ENCODE measurements at regions not wholly inside any gene's neighbourhood (a gene's known extent, or its start where the extent isn't known, plus 50 kb on each side); places are given as distances from the start of the nearest gene placed in this dataset.
"Not testable (repeated sequence)": the region's sequence is repeated elsewhere in the genome, so short reads cannot be mapped to it uniquely, and the experiment has no call there.

GRCh38 chr15:87752250-87752951 is 504.1 kb downstream of the NTRK3 start:
- DNase-seq = peak; percentile 91

DNA sequence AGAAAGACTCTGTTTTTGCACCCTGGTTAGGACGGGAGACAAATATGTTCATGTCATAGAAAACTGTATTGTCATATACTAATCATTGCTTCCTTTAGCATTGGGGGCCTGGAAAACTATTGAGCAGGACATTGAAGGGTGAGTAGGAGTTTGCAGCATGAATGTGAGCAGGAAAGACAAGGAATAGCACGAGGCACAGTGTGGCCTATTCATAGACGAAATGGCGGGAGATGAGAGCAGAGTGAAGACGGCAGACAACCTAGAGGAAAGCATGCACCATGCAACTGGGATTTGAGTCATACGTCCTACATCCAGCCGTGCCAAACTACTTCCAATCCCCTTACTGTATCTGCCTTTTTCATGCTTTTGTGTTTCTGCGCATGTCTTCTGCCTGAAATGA is 508.1 kb downstream of the NTRK3 start:
- no peak for DNase-seq

- DNase-seq = no peak
Observed at GRCh38 chr15:87747087-87747486, 509.5 kb downstream of the NTRK3 start.

- no peak for DNase-seq
Observed at GRCh38 chr15:87746333-87746732, 510.2 kb downstream of the NTRK3 start.

DNA sequence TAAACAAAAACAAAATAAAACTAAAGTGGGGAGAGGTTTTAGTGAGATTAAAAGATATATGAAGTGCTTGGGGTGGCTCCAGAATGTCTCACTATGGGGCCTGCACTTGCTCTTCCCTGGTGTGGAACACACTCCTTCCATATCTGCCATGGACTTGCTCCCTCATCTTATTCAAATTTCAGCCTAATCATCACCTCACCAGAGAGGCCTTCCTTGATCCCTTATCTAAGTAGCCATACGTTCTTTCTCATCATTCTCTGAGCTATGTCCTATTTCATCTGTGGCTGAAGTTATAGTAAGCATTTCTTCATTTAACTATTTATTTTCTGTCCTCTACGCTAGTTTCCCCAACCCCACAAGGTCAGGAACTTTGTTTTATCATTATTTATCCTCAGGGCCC is 511.7 kb downstream of the NTRK3 start:
- DNase-seq = no peak

GRCh38 chr15:87743562-87743961 is 513.0 kb downstream of the NTRK3 start:
- peak; percentile 67 for DNase-seq

DNA sequence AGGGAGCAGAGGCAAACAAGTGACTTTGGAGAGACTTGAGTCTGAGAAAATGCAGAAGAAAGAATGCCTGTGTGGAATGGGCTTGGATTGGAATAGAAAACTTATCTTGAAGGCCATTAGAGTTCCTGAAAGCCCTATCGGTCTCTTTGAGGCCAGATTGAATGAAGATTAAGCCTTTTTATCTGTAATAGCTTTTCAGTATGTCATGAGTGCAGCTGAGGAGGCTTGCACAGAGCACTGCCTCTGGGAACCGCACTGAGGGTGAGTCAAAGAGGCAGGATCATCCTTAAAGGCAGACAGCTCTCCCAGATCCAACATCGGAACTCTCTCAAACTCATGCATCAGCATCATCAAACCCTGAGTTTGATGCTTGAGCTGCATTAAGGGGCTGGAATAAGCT is 515.2 kb downstream of the NTRK3 start:
- no peak for DNase-seq

GRCh38 chr15:87740655-87741344 is 515.7 kb downstream of the NTRK3 start:
- no peak for DNase-seq

GRCh38 chr15:87739866-87740265 is 516.7 kb downstream of the NTRK3 start:
- DNase-seq = peak; percentile 61

GRCh38 chr15:87739081-87739480 is 517.5 kb downstream of the NTRK3 start:
- peak; percentile 49 for DNase-seq

GRCh38 chr15:87737460-87737859 is 519.1 kb downstream of the NTRK3 start:
- DNase-seq = not testable (repeated sequence)

GRCh38 chr15:87736891-87737389 is 519.6 kb downstream of the NTRK3 start:
- DNase-seq = peak; percentile 45

GRCh38 chr15:87736401-87736800 is 520.1 kb downstream of the NTRK3 start:
- DNase-seq = peak; percentile 77

DNA sequence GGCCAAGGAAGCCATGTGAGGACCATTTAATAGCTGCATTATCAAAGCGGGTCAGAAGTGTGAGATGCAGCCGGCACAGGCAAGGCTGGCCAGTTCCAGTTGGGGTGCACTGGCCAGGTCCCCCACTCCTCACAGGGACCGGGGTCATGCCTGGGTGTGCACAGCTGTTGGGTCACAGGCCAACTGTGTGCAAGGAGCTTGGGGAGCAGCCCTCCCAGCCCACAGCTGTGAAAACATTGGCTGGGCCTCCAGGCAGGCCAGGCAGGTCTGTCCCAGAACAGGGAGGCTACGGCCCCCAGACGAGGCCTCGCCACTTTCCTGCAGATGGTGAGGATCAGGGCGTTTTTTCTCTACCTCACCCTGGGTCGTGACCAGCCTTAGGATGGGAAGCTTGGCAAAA is 521.0 kb downstream of the NTRK3 start:
- no peak for DNase-seq

DNA sequence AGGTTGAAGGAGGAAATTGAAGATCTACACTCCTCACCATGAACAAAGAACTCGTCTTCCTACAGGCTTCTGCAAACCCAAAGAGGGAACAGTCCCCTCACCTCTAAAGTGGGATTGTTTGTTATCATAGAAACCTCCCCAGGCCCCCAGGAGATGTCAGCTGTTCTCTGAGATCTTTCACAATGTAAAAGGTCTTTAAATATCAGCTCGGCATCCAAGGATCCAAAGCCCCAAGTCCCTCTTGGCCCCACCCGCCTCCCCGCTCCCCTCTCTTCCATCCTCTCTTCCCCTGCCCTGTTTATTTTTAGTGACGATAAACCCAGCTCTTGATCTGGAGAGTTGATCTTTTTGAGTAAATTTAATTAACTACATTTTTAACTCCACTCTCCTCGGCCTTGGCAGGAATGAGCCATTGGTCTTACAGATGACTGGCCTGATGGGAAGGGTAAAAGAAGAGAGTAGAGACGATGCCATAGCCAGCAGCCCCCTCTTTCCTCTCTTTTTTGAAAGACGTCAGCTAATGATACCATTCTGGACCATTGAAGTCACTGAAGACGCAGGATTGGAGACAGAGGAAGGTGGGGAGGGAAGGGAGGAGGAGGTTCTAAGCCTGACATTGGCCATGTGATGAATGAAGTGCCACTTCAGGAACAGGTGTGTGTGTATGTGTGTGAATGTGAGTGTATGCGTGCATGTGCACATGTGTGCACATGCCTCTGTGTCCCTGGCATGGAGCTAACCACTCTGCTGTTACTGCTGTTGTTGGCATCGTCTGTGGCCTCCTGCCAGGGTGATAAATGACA is 521.8 kb downstream of the NTRK3 start:
- DNase-seq = no peak

GRCh38 chr15:87733977-87734376 is 522.6 kb downstream of the NTRK3 start:
- DNase-seq = no peak

DNA sequence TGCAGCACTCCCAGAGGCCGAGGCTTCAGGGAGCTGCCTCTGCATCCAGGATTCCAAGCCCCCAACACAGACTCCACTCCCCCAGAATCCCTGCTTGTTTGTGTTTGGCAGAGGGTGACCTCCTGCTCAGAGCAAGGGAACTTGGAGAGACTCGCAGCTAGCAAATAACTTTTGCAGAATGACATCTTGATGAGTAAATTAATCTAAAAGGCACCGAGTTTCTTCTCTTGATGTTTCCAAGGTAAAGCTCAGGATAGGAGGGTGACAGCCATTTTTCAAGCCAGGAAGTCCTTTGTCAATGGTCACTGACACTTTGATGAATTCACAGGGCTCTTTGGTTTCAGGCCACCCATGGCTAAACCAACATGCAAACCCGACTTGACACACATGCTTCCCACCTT is 523.0 kb downstream of the NTRK3 start:
- DNase-seq = no peak

GRCh38 chr15:87732976-87733375 is 523.6 kb downstream of the NTRK3 start:
- peak; percentile 17 for DNase-seq

GRCh38 chr15:87731630-87732029 is 524.9 kb downstream of the NTRK3 start:
- DNase-seq = no peak

DNA sequence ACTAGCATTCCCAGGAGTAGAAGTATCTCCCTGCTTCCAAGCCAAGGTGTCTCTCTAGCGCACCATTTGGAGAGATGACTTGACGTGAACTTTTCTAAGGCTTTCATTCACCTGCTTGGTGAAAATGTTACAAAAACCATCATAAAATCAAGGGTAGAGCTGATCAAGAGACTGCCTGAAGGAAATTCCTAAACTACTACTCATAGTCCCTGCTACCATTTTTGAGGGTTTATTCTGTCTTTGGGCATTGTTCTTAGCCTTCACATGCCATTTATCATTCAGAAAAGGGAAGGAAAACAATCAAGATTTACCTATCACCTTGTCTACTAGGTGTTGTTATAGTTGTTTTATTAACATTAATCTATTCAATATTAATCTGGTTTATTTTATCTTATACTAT is 525.8 kb downstream of the NTRK3 start:
- DNase-seq = peak; percentile 11

DNA sequence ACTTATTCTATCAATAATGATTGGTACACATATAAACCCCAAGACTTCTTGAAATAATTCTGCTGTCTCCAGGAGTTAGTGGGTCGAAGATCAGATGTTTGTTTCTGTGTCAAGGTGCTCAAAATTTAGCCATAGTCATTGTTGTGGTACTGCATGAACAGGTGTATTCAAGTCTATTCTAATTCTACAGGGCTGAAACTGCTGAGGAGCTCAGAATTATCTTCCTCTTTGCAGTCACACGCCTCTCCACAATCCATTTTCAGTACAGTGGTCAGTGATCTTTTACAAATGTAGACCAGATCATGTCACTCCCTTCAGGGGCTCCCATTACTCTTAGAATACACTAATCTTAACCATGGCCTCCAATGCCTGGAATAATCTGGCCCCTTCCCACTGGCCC is 527.5 kb downstream of the NTRK3 start:
- DNase-seq = no peak

- no peak for DNase-seq
Observed at GRCh38 chr15:87727073-87727472, 529.5 kb downstream of the NTRK3 start.

DNA sequence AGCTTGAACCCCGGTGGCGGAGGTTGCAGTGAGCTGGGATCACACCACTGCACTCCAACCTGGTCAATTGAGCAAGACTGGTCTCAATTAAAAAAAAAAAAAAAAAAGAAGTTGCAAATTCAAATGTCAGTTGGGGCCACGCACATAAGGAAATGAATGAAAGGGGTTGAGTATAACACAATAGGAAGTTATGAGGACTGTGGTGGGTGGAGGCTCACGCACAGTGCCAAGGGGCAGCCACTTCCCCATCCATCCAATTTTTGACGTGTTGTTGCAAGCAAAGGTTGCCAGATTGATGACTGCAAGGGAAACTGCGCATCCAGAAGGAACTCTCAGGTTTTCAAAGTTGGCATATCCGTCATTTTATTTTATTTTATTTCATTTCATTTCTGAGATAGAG is 532.2 kb downstream of the NTRK3 start:
- DNase-seq = no peak

All from fibroblast of skin of back (primary cell).